ENCODE measurements at regions not wholly inside any gene's neighbourhood (a gene's known extent, or its start where the extent isn't known, plus 50 kb on each side); places are given as distances from the start of the nearest gene placed in this dataset.
A peak's percentile ranks its signal among the peaks of the same experiment; 100 is the strongest.
"Not testable (repeated sequence)": the region's sequence is repeated elsewhere in the genome, so short reads cannot be mapped to it uniquely, and the experiment has no call there.

DNA sequence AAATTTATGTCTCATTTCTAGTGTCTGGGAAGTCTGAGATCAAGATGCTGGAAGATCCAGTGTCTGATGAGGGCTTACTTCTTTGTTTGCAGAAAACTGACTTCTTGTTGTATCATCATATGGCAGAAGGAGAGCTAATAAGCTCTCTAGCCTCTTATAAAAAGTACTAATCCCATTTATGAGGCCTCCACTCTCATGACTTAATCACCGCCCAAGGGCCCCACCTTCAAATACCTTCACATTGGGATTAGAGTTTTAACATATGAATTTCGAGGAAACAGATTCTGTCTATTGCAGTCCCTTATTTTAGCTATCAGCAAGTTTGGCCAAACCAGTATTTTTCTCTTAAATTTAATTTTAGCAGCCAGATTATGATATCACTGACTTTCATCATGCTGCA lies 150.2 kb upstream of the TMPRSS15 start:
- no peak for DNase-seq

DNA sequence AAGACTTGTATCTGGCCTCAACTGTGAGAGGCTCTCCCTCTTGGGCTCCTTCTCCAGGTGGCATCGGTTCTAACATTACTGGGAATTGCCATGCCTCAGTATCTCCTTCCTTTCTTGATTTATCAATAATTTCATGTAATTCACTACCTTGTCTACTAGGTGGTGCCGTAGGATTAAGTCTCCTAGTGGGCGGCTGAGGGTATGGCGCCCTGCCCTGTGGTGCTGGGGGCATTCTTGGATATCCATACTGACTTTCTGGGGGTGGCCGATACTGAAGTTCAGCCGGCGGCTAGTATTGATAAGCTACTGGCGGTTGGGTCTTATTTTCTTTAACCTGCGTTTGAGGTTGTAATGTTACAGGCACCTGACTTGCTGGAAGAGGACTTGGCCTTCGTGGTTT lies 164.2 kb upstream of the TMPRSS15 start:
- DNase-seq: not testable (repeated sequence)

GRCh38 chr21:18588001-18588662 lies 184.5 kb upstream of the TMPRSS15 start:
- no peak for DNase-seq

GRCh38 chr21:18601146-18601545 lies 197.6 kb upstream of the TMPRSS15 start:
- no peak for DNase-seq

GRCh38 chr21:18602711-18603110 lies 199.1 kb upstream of the TMPRSS15 start:
- DNase-seq: no peak

- DNase-seq: peak; percentile 75
Measured at GRCh38 chr21:18603261-18603660, 199.7 kb upstream of the TMPRSS15 start.

GRCh38 chr21:18603980-18604379 lies 200.4 kb upstream of the TMPRSS15 start:
- DNase-seq: no peak

- DNase-seq: peak; percentile 95
Measured at GRCh38 chr21:18608226-18608625, 204.6 kb upstream of the TMPRSS15 start.

- DNase-seq: no peak
Measured at GRCh38 chr21:18614303-18614702, 210.7 kb upstream of the TMPRSS15 start.

DNA sequence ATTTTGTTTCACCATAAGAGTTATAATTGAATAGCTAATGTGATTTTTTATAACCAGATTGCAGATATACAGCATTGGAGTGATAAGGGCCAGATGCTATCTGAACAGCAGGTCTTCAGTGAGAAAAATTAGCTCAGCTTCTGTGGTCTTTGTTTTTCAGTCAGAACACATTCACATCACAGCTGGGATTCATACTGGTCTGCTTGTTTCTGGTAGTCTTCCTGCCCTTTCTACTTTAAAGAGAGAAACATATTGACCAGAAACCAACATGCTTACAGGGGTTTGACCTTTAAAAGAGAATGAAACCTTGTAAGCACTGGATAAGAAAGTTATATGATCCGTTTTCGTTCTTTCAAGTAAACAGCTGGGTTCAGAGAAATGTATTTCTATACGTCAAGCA lies 213.7 kb upstream of the TMPRSS15 start:
- no peak for DNase-seq

DNA sequence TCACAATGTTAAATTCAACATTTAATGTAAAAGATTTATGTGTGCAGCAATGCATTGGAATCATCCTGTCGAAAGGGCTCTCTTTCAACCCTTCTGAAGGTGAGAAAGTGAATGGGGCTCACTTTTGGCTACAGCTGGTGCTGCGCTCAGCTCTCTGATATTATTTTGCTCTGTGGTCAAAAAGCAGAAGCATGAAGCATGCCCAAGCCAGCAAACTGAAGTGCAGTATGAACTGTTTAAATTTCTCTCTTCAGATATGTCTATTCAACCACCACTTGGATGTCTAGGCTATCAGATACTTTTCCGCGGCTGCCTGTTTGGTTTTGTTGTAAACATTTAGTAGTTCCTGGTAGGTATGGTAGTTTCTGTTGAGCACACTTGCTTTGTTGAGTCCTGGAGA lies 216.9 kb upstream of the TMPRSS15 start:
- DNase-seq: no peak

DNA sequence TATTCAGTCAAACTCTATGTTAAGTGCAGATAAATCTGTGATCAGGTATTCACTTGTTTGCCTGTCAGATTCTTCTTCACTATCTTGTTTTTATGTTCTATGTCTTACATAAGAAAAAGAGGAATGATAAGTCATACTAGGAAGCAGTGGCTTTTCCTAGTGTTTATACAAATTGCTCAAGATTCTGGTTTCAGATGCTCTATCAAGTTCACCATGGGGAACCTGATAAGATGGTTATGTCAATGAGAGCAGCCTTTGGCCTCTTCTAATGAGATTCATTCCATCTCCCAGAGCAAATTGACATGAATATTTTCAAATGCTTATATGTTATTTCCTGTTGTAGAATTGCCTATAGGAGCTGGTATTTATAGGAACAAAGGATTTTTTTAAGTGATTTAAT lies 218.8 kb upstream of the TMPRSS15 start:
- no peak for DNase-seq

- DNase-seq: no peak
Measured at GRCh38 chr21:18630446-18630845, 226.9 kb upstream of the TMPRSS15 start.

GRCh38 chr21:18636897-18637296 lies 233.3 kb upstream of the TMPRSS15 start:
- DNase-seq: no peak

DNA sequence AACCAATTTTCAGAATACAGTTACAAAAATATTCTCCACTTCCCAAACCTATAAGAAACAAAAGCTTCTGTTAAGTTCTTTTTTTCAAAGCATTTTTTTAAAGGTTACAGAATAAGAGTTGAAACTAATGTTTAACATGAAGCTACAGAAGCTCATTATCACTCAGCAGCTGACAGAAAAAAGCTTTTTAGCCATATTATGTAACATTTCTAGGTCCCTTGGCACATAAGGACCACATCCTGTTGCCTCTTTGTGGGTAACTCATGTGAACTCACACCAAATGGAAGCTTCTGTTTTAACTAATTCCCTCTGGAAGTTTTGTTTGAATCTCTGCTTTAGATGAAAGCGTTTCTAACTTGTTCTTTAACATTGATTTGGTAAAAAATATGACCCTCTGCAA lies 242.5 kb upstream of the TMPRSS15 start:
- peak; percentile 56 for DNase-seq

- DNase-seq: no peak
Measured at GRCh38 chr21:18655931-18656330, 252.3 kb upstream of the TMPRSS15 start.

DNA sequence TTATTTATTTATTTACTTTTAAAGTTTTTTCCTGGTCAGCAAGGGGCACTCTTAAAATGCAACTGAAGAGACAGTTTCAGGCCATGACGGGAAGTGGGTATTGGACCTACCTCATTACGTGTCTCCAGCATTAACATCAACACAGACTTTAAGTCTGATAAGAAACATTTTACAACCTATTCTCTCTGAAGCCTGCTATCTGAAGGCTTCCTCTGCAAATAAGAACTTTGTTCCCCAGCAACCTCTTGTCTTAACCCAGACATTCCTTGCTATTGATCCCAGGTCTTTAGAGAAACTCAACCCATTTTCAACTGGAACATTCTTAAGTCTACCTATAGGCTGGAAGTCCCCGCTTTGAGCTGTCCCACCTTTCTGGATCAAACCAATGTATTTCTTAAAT lies 258.3 kb upstream of the TMPRSS15 start:
- DNase-seq: no peak

DNA sequence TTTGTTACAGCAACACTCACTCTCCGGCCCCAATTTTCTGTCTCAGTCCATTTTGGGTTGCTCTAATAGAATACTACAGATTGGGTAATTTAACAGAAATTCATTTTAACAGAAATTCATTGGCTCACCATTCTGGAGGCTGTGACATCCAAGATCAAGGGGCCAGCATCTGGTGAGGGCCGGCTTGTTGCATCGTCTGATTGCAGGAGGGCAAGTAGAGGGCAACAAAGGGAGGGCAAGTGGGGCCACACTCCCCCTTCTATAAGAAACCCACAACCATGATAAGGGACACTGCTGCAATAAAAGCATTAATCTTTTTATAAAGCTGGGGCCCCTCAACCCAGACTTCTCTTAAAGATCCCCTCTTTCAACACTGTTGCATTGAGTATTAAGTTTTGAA lies 260.1 kb upstream of the TMPRSS15 start:
- no peak for DNase-seq

- no peak for DNase-seq
Measured at GRCh38 chr21:18666725-18667124, 263.1 kb upstream of the TMPRSS15 start.

GRCh38 chr21:18673789-18674188 lies 270.2 kb upstream of the TMPRSS15 start:
- DNase-seq: no peak

DNA sequence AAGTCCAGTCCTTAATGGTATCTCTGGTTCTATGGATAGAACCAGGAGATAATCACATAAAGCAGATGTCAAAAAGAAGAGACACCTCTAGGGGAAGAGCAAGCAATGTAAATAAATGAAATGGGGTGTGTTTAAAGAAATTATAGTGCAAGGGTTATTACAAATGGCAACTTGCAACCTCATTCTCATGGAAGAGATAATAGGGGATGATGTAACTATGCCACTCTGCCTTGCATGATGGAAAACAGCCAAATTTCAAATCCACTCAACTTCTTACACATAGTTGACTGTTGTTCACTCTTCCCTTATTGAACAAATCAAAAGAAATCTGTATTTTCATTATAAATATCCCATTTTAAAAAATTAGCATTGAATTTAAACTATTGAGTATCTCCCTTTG lies 274.0 kb upstream of the TMPRSS15 start:
- DNase-seq: no peak

- DNase-seq: no peak
Measured at GRCh38 chr21:18705971-18706370, 302.4 kb upstream of the TMPRSS15 start.

GRCh38 chr21:18711662-18712061 lies 308.1 kb upstream of the TMPRSS15 start:
- DNase-seq: no peak

DNA sequence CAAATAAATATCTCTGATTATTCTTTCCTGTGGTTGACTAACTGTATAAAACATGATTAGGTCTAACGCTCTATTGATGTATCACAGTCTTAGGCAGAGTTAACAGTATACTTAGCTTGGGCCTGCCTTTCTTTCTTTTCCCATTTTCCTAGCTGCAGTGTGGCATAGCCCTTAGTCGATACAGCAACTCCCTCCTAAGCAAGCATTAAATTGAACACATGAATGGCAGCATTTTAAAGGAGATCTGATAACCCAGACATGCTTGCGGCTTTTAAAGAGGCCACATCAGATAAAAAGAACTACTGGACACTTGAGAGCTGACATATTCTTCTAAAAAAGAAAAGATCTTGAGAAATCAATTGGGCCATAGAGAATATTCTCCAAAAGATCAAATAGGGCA lies 312.0 kb upstream of the TMPRSS15 start:
- DNase-seq: no peak

DNA sequence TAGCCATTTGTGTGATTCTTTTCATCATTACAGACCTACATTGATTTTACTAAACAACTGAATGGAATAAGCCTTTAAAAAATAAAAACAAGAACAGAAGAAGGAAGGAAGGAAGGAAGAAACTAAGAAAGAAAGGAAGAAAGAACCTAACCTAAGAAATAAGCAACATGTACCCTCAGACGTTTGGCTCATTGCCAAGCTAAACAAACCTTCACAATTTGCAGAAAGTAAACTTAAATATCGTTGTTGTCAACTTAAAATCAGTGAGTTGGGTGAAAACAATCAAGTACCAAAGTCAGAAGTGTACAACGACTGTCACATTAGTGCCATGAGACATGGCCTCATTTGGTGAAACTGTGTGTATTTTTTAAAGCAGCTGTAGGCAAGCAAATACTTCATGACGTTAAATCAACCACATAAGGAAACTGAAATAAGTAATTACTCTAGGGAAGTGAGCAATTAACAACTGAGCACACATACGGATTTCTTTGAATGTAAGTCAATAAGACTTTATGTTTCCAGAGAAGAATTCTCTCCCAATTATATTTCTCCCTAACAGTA lies 313.1 kb upstream of the TMPRSS15 start:
- peak; percentile 43 for DNase-seq

Data from NCI-H1092 treated with DMSO at 0.1 percent for 48 hours (cell line).